Endothelial cell of umbilical vein (primary cell): ENCODE measurements at regions not wholly inside any gene's neighbourhood (a gene's known extent, or its start where the extent isn't known, plus 50 kb on each side); places are given as distances from the start of the nearest gene placed in this dataset.
"Not testable (repeated sequence)": the region's sequence is repeated elsewhere in the genome, so short reads cannot be mapped to it uniquely, and the experiment has no call there.

Experiments used
- CTCF ChIP-seq, 2 donors: IDR thresholded peaks; 1 replicate in 1 of 2; 2 replicates in 1 of 2; pipeline ENCODE4 v1.5.1; 2011; ENCODE audit warnings: low read length in 2 of 2, mild to moderate bottlenecking in 2 of 2, moderate library complexity in 2 of 2, control low read depth in 1 of 2, inconsistent platforms in 1 of 2, low read depth in 1 of 2; ENCODE audit not compliant: insufficient read depth in 1 of 2; ENCODE audit errors: extremely low read depth in 1 of 2
- MAX ChIP-seq: IDR thresholded peaks from 2 replicates; pipeline ENCODE4 v1.6.1; 2011; ENCODE audit not compliant: insufficient read depth, insufficient read length
- POLR2A ChIP-seq: IDR thresholded peaks from 2 replicates; pipeline ENCODE4 v1.6.1; 2012; ENCODE audit warnings: low read depth, mild to moderate bottlenecking, control low read depth, low read length
- POLR2AphosphoS5 ChIP-seq: IDR thresholded peaks from 2 replicates; pipeline ENCODE4 v1.6.1; 2012; ENCODE audit warnings: low read depth, mild to moderate bottlenecking, control low read depth, low read length, moderate library complexity; ENCODE audit not compliant: insufficient read depth

DNA sequence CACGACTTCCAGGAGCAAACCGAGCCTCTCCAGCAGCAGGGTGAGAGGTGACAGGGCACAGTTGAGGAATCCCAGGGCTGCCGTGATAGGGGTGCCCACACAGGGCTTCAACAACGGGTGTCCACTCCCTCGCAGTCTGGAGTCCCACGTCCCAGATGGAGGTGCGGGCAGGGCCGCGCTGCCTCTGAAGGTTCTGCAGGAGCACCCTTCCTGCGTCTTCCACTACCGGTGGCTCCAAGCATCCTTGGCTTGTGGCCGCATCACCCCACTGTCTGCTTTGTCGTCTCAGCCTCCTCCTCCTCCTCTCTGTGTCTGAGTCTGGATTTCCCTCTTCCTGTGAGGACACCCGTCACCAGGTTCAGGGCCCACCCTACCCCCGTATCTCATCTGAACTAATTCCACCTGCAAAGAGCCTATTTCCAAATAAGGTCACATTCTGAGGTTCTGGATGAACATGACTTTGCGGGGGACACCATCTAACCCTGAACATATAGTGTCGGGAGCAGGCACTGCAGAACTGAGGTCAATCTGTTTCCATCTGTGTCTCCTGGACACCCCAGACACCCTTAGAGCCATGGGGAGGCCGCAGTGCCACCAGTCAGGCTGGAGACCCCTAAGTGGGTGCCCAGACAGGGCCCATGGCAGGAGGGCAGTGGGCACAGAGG is 117.3 kb upstream of the FOXD4L5 start:
- not testable (repeated sequence) for TF ChIP-seq POLR2AphosphoS5; CTCF (IDR thresholded peaks at IDR 0.05; ENCODE audit: extremely low read depth in 1 of 2, insufficient read depth in 1 of 2, low read depth in 1 of 2, low read length in 2 of 2); MAX; POLR2A
